ENCODE measurements at regions not wholly inside any gene's neighbourhood (a gene's known extent, or its start where the extent isn't known, plus 50 kb on each side); places are given as distances from the start of the nearest gene placed in this dataset.

DNA sequence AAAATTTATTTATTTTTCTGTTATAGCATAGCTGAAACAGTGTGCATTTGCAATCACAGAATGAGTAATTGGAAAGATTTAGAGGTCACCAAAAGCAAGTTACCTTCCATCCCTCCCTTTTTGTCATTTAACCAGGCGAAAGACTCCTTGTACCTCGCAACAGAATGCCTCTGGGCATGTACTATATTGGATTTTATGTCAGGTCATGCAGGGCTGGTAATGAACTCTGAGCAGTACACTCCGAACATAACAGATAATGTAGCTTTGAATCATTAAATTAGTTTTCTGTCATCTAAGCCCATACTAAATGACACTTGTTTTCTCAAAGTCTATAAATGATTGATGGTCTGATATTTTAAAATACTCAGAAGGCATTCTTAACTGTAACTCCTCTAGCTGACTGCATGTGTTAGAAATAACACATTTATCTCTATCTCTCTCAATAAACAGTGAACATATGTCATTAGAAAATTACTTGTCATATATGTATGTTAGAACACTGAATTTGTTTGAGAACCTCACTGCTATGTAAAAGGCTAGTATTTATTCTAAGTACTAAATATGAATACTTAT is 541.2 kb downstream of the CDH10 start:
- Histone ChIP-seq H4K5ac (ENCODE audit: low read depth, low read length) (no peak overlapping the region), H3K9ac (ENCODE audit: low read depth, low read length) (no peak overlapping the region), H3K9me3 (ENCODE audit: control insufficient read depth, insufficient read depth, low read length) (peaks cover 8% of the 10 kb centered on the region), H2AFZ (replicated peaks; ENCODE audit: low read length, poor library complexity) (no peak overlapping the region), H2AK9ac (replicated peaks; ENCODE audit: low read depth, low read length, poor library complexity) (no peak overlapping the region), H3K27ac (ENCODE audit: insufficient read depth, low read length) (no peak overlapping the region), H3K18ac (ENCODE audit: low read depth, low read length) (no peak overlapping the region), H3K79me1 (ENCODE audit: low read depth in 1 of 2, low read length in 2 of 2) (no peaks in the 10 kb centered on the region), H3K14ac (replicated peaks; ENCODE audit: low read depth, low read length) (no peak overlapping the region), H2BK15ac (ENCODE audit: low read depth, low read length) (no peak overlapping the region), H3K27me3 (ENCODE audit: control insufficient read depth, insufficient read depth, low read length) (no peaks in the 10 kb centered on the region), H2BK5ac (ENCODE audit: low read depth, low read length, poor library complexity, severe bottlenecking) (no peak overlapping the region), H3K36me3 (ENCODE audit: control insufficient read depth, insufficient read depth, low read length) (no peaks in the 10 kb centered on the region), H2BK120ac (ENCODE audit: low read depth, low read length) (no peak overlapping the region), H3K9me1 (ENCODE audit: insufficient read depth, low read length) (no peaks in the 10 kb centered on the region), H4K8ac (ENCODE audit: low read depth in 2 of 2, low read length in 2 of 2) (no peak overlapping the region), H4K91ac (ENCODE audit: insufficient read depth, low read depth, low read length) (no peak overlapping the region), H3K4me3 (ENCODE audit: insufficient read depth, low read depth, low read length) (no peak overlapping the region), H3K23ac (ENCODE audit: low read depth, low read length) (no peak overlapping the region), H2AK5ac (ENCODE audit: low read depth, low read length) (no peak overlapping the region), H3K4me2 (ENCODE audit: low read depth, low read length) (no peak overlapping the region), H3K56ac (ENCODE audit: extremely low read depth, insufficient read depth, low read length) (no peak overlapping the region), H2BK20ac (ENCODE audit: low read depth, low read length) (no peak overlapping the region), H4K20me1 (ENCODE audit: insufficient read depth, low read length) (no peaks in the 10 kb centered on the region), H3K4ac (ENCODE audit: low read depth, low read length) (no peak overlapping the region), H3K4me1 (ENCODE audit: control insufficient read depth, insufficient read depth, low read length) (no peaks in the 10 kb centered on the region)
- intact Hi-C loops (cut with micrococcal nuclease) (no loop called here), in situ Hi-C loops (cut with MboI; ENCODE audit: low sequenced_read_pairs) (no loop called here), dilution Hi-C loops (cut with HindIII; ENCODE audit: low sequenced_read_pairs, unreplicated experiment) (no loop called here)
- ChIA-PET CTCF (no interaction called here), POLR2A (ENCODE audit: unreplicated experiment) (no interaction called here)
- no TSS peak for BruUV-seq (replicated peaks)
- no peak for DNase-seq
- TF ChIP-seq BHLHE40 (IDR thresholded peaks at IDR 0.05; ENCODE audit: low read depth, low read length), result no peak
- TF ChIP-seq CTCF (conservative IDR thresholded peaks at IDR 0.05; ENCODE audit: low read depth, low read length), result no peak
- TF ChIP-seq MAFK (IDR thresholded peaks at IDR 0.05; ENCODE audit: low read depth, low read length), result no peak
- TF ChIP-seq FOS (IDR thresholded peaks at IDR 0.05; ENCODE audit: low read depth, low read length), result no peak
- TF ChIP-seq, protein P1, sequence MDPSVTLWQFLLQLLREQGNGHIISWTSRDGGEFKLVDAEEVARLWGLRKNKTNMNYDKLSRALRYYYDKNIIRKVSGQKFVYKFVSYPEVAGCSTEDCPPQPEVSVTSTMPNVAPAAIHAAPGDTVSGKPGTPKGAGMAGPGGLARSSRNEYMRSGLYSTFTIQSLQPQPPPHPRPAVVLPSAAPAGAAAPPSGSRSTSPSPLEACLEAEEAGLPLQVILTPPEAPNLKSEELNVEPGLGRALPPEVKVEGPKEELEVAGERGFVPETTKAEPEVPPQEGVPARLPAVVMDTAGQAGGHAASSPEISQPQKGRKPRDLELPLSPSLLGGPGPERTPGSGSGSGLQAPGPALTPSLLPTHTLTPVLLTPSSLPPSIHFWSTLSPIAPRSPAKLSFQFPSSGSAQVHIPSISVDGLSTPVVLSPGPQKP (IDR thresholded peaks at IDR 0.05; ENCODE audit: borderline replicate concordance, low read depth, low read length), result no peak
- TF ChIP-seq POLR2A (IDR thresholded peaks at IDR 0.05; ENCODE audit: low read depth, low read length), result no peak
- TF ChIP-seq, protein P2, sequence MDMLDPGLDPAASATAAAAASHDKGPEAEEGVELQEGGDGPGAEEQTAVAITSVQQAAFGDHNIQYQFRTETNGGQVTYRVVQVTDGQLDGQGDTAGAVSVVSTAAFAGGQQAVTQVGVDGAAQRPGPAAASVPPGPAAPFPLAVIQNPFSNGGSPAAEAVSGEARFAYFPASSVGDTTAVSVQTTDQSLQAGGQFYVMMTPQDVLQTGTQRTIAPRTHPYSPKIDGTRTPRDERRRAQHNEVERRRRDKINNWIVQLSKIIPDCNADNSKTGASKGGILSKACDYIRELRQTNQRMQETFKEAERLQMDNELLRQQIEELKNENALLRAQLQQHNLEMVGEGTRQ (IDR thresholded peaks at IDR 0.05; ENCODE audit: low read depth, low read length), result no peak
- no peak for TF ChIP-seq MXI1 (IDR thresholded peaks at IDR 0.05; ENCODE audit: borderline replicate concordance, low read depth, low read length)
- TF ChIP-seq RCOR1 (IDR thresholded peaks at IDR 0.05; ENCODE audit: insufficient replicate concordance, low read length), result no peak
- WGBS, 2 experiments (ENCODE audit: extremely low coverage in 2 of 2, insufficient read length in 1 of 2), result no CpG with 5 or more reads among the region's 3 CpGs
- no peak for ATAC-seq (ENCODE audit: low read depth)

Data from IMR-90 (cell line).